ENCODE measurements at regions not wholly inside any gene's neighbourhood (a gene's known extent, or its start where the extent isn't known, plus 50 kb on each side); places are given as distances from the start of the nearest gene placed in this dataset.
"Not testable (repeated sequence)": the region's sequence is repeated elsewhere in the genome, so short reads cannot be mapped to it uniquely, and the experiment has no call there.

GRCh38 chrX:124771292-124771691 is 424.9 kb downstream of the SH2D1A start:
- TF ChIP-seq, protein P1, sequence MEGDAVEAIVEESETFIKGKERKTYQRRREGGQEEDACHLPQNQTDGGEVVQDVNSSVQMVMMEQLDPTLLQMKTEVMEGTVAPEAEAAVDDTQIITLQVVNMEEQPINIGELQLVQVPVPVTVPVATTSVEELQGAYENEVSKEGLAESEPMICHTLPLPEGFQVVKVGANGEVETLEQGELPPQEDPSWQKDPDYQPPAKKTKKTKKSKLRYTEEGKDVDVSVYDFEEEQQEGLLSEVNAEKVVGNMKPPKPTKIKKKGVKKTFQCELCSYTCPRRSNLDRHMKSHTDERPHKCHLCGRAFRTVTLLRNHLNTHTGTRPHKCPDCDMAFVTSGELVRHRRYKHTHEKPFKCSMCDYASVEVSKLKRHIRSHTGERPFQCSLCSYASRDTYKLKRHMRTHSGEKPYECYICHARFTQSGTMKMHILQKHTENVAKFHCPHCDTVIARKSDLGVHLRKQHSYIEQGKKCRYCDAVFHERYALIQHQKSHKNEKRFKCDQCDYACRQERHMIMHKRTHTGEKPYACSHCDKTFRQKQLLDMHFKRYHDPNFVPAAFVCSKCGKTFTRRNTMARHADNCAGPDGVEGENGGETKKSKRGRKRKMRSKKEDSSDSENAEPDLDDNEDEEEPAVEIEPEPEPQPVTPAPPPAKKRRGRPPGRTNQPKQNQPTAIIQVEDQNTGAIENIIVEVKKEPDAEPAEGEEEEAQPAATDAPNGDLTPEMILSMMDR (conservative IDR thresholded peaks at IDR 0.05): no peak
- TF ChIP-seq ZFX (IDR thresholded peaks at IDR 0.05): no peak
- H3K27ac ChIP-seq: no peak overlapping the region

DNA sequence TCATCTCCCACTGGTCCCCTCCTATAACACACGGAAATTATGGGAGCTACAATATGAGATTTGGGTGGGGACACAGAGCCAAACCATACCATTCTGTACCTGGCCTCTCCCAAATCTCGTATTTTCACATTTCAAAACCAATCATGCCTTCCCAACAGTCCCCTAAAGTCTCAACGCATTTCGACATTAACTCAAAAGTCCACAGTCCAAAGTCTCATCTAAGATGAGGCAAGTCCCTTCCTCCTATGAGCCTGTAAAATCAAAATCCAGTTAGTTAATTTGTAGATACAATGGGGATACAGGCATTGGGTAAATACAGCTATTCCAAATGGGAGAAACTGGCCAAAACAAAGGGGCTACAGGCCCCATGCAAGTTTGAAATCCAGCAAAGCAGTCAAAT is 441.9 kb downstream of the SH2D1A start:
- H3K27ac ChIP-seq: not testable (repeated sequence)

- H3K27ac ChIP-seq: not testable (repeated sequence)
Measured at GRCh38 chrX:124789874-124790273, 443.5 kb downstream of the SH2D1A start.

- TF ChIP-seq, protein P1 (conservative IDR thresholded peaks at IDR 0.05): no peak
- no peak for TF ChIP-seq ZFX (IDR thresholded peaks at IDR 0.05)
- H3K27ac ChIP-seq: no peak overlapping the region
Measured at GRCh38 chrX:124791492-124792095, 445.2 kb downstream of the SH2D1A start.

DNA sequence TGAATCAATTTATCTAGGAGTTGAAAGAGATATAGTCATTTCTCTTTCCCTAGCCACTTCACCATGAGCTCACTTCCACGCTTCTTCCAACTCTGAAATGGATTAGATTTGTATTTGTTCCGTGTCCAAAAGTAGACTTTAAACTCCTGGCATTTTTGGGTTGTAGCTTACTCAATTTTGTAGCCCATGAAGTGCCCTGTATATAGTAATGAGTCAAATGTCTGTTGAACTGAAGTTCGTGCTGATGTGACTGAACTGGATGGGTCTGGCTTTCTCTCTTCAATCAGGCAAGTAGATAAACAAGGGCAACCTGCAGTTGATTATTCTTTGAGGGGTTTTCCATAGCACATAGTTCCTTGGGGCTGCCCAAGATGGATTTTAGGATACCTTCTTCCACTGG is 450.6 kb downstream of the SH2D1A start:
- no peak overlapping the region for H3K27ac ChIP-seq
- TF ChIP-seq, protein P1 (conservative IDR thresholded peaks at IDR 0.05): no peak
- no peak for TF ChIP-seq ZFX (IDR thresholded peaks at IDR 0.05)

DNA sequence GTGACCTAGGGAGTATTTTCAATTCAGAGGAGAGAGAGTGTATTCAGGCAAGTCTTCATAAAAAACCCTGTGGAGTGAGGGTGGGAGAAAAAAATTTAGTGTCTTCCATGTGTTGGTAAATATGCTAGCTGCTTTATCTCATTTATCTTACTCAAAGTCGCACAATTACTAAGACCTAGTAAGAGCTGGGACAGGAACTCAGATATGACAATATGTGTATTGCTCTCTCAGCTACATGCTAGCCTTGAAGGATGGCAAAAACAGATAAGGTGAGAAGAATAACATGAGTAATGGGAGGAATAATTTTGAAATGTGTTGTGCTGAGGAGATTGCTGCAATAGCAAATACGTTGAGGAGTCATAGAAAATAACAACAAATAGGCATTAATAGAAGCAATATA is 458.6 kb downstream of the SH2D1A start:
- no peak overlapping the region for H3K27ac ChIP-seq
- TF ChIP-seq ZFX (IDR thresholded peaks at IDR 0.05): no peak
- TF ChIP-seq, protein P1 (conservative IDR thresholded peaks at IDR 0.05): no peak

DNA sequence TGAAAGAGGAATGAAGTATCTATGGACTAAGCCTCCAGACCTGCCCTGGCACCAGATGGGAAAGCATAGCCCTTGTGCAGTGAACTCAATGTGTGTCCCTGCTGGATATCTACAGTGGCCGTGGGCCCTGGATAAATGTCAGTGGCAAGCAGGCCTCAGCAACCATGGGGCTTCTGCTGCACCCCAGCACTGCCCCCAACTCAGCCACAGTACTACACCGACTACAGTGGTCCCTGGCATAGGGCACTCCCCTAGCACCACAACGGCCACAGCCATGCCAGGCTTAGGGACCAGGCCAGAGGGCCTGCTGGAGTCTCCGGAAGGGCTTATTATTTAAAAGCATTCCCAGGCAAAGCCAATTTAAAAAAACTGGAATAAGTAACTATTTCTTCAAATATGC is 459.1 kb downstream of the SH2D1A start:
- TF ChIP-seq, protein P1 (conservative IDR thresholded peaks at IDR 0.05): no peak
- TF ChIP-seq ZFX (IDR thresholded peaks at IDR 0.05): no peak
- no peak overlapping the region for H3K27ac ChIP-seq

- no peak overlapping the region for H3K27ac ChIP-seq
- TF ChIP-seq, protein P1 (conservative IDR thresholded peaks at IDR 0.05): no peak
- TF ChIP-seq ZFX (IDR thresholded peaks at IDR 0.05): no peak
Measured at GRCh38 chrX:124814106-124814505, 467.7 kb downstream of the SH2D1A start.
